ENCODE measurements at regions not wholly inside any gene's neighbourhood (a gene's known extent, or its start where the extent isn't known, plus 50 kb on each side); places are given as distances from the start of the nearest gene placed in this dataset.
A peak's percentile ranks its signal among the peaks of the same experiment; 100 is the strongest.
"Not testable (repeated sequence)": the region's sequence is repeated elsewhere in the genome, so short reads cannot be mapped to it uniquely, and the experiment has no call there.

- FAIRE-seq, result no peak
These were observed 230.8 kb upstream of the CHAC2 start for GRCh38 chr2:53536583-53537361.

GRCh38 chr2:53535234-53535840, 232.3 kb upstream of the CHAC2 start:
- no peak for FAIRE-seq

- FAIRE-seq, result no peak
These were observed 237.5 kb upstream of the CHAC2 start for GRCh38 chr2:53530126-53530525.

GRCh38 chr2:53527056-53527455, 240.5 kb upstream of the CHAC2 start:
- no peak for FAIRE-seq

- FAIRE-seq, result peak; percentile 98
These were observed 247.4 kb upstream of the CHAC2 start for GRCh38 chr2:53519918-53520841.

- FAIRE-seq, result no peak
These were observed 250.2 kb upstream of the CHAC2 start for GRCh38 chr2:53517406-53517805.

- FAIRE-seq, result no peak
These were observed 251.0 kb upstream of the CHAC2 start for GRCh38 chr2:53516650-53517049.

GRCh38 chr2:53515435-53516332, 251.9 kb upstream of the CHAC2 start:
- FAIRE-seq, result peak; percentile 100

- FAIRE-seq, result no peak
These were observed 254.4 kb upstream of the CHAC2 start for GRCh38 chr2:53513167-53513666.

- FAIRE-seq, result peak; percentile 38
These were observed 255.4 kb upstream of the CHAC2 start for GRCh38 chr2:53512071-53512826.

- FAIRE-seq, result no peak
These were observed 256.1 kb upstream of the CHAC2 start for GRCh38 chr2:53511549-53511948.

- no peak for FAIRE-seq
These were observed 257.2 kb upstream of the CHAC2 start for GRCh38 chr2:53510401-53510800.

- no peak for FAIRE-seq
These were observed 257.7 kb upstream of the CHAC2 start for GRCh38 chr2:53509831-53510388.

- no peak for FAIRE-seq
These were observed 258.9 kb upstream of the CHAC2 start for GRCh38 chr2:53508667-53509066.

- not testable (repeated sequence) for FAIRE-seq
These were observed 260.5 kb upstream of the CHAC2 start for GRCh38 chr2:53507070-53507469.

- FAIRE-seq, result no peak
These were observed 261.8 kb upstream of the CHAC2 start for GRCh38 chr2:53505826-53506225.

GRCh38 chr2:53504507-53504906, 263.1 kb upstream of the CHAC2 start:
- no peak for FAIRE-seq

GRCh38 chr2:53500181-53500580, 267.4 kb upstream of the CHAC2 start:
- FAIRE-seq, result peak; percentile 83

GRCh38 chr2:53498210-53498609, 269.4 kb upstream of the CHAC2 start:
- FAIRE-seq, result peak; percentile 36

GRCh38 chr2:53497020-53497419, 270.6 kb upstream of the CHAC2 start:
- FAIRE-seq, result no peak

- FAIRE-seq, result no peak
These were observed 274.4 kb upstream of the CHAC2 start for GRCh38 chr2:53493210-53493609.

All from islet of Langerhans (tissue), 1 donor.